Endothelial cell (in vitro differentiated cells): ENCODE measurements at regions not wholly inside any gene's neighbourhood (a gene's known extent, or its start where the extent isn't known, plus 50 kb on each side); places are given as distances from the start of the nearest gene placed in this dataset.

Source experiments
- DNase-seq: peaks from one replicate; pipeline ENCODE4 v3.0.0; 2021; ENCODE audit warnings: low spot score
- H3K27ac Mint-ChIP-seq: one replicate; pipeline ENCODE4 v1.8.0; 2021; ENCODE audit warnings: mixed read lengths, inconsistent platforms; ENCODE audit not compliant: unreplicated experiment
- H3K27me3 Mint-ChIP-seq: one replicate; pipeline ENCODE4 v1.8.0; 2021; ENCODE audit warnings: mild to moderate bottlenecking, moderate library complexity, mixed read lengths, inconsistent platforms; ENCODE audit not compliant: unreplicated experiment
- H3K36me3 Mint-ChIP-seq: one replicate; pipeline ENCODE4 v1.8.0; 2021; ENCODE audit warnings: mild to moderate bottlenecking, low read depth, mixed read lengths, inconsistent platforms; ENCODE audit not compliant: unreplicated experiment
- H3K4me1 Mint-ChIP-seq: one replicate; pipeline ENCODE4 v1.8.0; 2021; ENCODE audit warnings: mild to moderate bottlenecking, mixed read lengths, inconsistent platforms; ENCODE audit not compliant: unreplicated experiment
- H3K4me3 Mint-ChIP-seq: one replicate; pipeline ENCODE4 v1.8.0; 2021; ENCODE audit warnings: mild to moderate bottlenecking, mixed read lengths, inconsistent platforms; ENCODE audit not compliant: unreplicated experiment
- H3K9me3 Mint-ChIP-seq: one replicate; pipeline ENCODE4 v1.8.0; 2021; ENCODE audit warnings: mixed read lengths, inconsistent platforms; ENCODE audit not compliant: unreplicated experiment
- CTCF ChIP-seq: fragments of 200-600 bp; sonication (generic); IDR thresholded peaks from one replicate; pipeline ENCODE4 v1.5.0; 2021; ENCODE audit warnings: antibody characterized with exemption; ENCODE audit not compliant: unreplicated experiment

- no peak for TF ChIP-seq CTCF
- no peak overlapping the region for H3K27ac Mint-ChIP-seq
- H3K27me3 Mint-ChIP-seq, result no peaks in the 10 kb centered on the region
- H3K9me3 Mint-ChIP-seq, result no peaks in the 10 kb centered on the region
- DNase-seq, result no peak
- H3K4me3 Mint-ChIP-seq, result no peak overlapping the region
- H3K4me1 Mint-ChIP-seq, result no peaks in the 10 kb centered on the region
- no peaks in the 10 kb centered on the region for H3K36me3 Mint-ChIP-seq
These were observed 199.5 kb downstream of the KCNN2 start for GRCh38 chr5:114561415-114561814.
